Chondrocyte (in vitro differentiated cells): ENCODE measurements at regions not wholly inside any gene's neighbourhood (a gene's known extent, or its start where the extent isn't known, plus 50 kb on each side); places are given as distances from the start of the nearest gene placed in this dataset.

Experiments
- DNase-seq: peaks from one replicate; pipeline ENCODE4 v3.0.0; 2021; ENCODE audit warnings: mixed read lengths, low spot score
- H3K27ac Mint-ChIP-seq: one replicate; pipeline ENCODE4 v1.8.0; 2021; ENCODE audit warnings: mild to moderate bottlenecking, moderate library complexity, mixed read lengths; ENCODE audit not compliant: unreplicated experiment
- H3K27me3 Mint-ChIP-seq: 2 replicates; pipeline ENCODE4 v1.8.0; 2021; ENCODE audit warnings: low read depth, mixed read lengths
- H3K36me3 Mint-ChIP-seq: 2 replicates; pipeline ENCODE4 v1.8.0; 2021; ENCODE audit warnings: low read depth, mixed read lengths
- H3K4me1 Mint-ChIP-seq: 2 replicates; pipeline ENCODE4 v1.8.0; 2021; ENCODE audit warnings: low read depth, mild to moderate bottlenecking, mixed read lengths
- H3K4me3 Mint-ChIP-seq: one replicate; pipeline ENCODE4 v1.8.0; 2021; ENCODE audit warnings: mild to moderate bottlenecking, moderate library complexity, mixed read lengths; ENCODE audit not compliant: unreplicated experiment
- H3K9me3 Mint-ChIP-seq: 2 replicates; pipeline ENCODE4 v1.8.0; 2021; ENCODE audit warnings: low read depth, mixed read lengths
- CTCF ChIP-seq: fragments of 200-600 bp; sonication (generic); IDR thresholded peaks from 2 replicates; pipeline ENCODE4 v1.5.0; 2021; ENCODE audit warnings: antibody characterized with exemption, mild to moderate bottlenecking, moderate library complexity

DNA sequence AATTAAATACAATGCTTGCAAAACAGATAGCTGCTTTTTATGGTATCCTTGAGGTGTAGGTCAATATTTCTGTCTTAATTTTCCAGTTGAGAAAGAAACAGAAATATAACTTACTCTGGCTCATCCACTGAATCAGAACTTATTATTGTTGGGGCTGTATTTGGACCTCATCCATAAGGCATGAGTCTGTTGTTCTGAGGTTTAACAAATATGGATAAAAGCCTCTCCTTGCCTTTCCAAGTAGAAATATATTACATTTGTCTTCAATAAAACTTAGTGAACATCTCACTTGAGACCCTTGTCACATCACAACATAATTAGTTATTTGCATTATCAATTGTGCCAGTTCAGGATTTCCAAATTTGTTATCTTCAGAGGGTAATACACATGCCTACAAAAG is 525.8 kb downstream of the AGTPBP1 start:
- peaks cover 2% of the 10 kb centered on the region for H3K27me3 Mint-ChIP-seq
- TF ChIP-seq CTCF = no peak
- no peak for DNase-seq
- H3K4me1 Mint-ChIP-seq = peaks cover 13% of the 10 kb centered on the region
- no peak overlapping the region for H3K27ac Mint-ChIP-seq
- no peak overlapping the region for H3K4me3 Mint-ChIP-seq
- H3K36me3 Mint-ChIP-seq = no peaks in the 10 kb centered on the region
- no peaks in the 10 kb centered on the region for H3K9me3 Mint-ChIP-seq

DNA sequence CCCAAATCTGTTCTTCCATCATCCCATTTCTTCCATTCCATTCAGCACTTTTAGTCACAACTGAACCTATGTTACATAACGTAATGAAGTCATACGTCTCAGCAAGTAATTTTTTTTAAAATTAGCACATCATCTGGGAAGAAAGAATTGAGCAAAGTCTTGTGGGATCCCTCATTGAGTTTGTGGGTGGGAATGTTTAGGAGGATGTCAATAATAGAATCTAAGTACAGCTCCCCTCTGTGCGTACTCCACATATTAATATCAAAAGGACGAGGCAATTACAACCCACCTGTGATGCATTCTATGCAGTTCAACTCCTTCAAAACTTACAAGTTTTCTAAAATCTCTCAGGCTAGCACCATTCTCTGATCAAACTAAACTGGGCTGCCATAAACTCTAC is 526.3 kb downstream of the AGTPBP1 start:
- H3K27ac Mint-ChIP-seq = no peak overlapping the region
- H3K27me3 Mint-ChIP-seq = peaks cover 2% of the 10 kb centered on the region
- peaks cover 13% of the 10 kb centered on the region for H3K4me1 Mint-ChIP-seq
- no peak overlapping the region for H3K4me3 Mint-ChIP-seq
- H3K9me3 Mint-ChIP-seq = no peaks in the 10 kb centered on the region
- H3K36me3 Mint-ChIP-seq = no peaks in the 10 kb centered on the region
- DNase-seq = no peak
- no peak for TF ChIP-seq CTCF

DNA sequence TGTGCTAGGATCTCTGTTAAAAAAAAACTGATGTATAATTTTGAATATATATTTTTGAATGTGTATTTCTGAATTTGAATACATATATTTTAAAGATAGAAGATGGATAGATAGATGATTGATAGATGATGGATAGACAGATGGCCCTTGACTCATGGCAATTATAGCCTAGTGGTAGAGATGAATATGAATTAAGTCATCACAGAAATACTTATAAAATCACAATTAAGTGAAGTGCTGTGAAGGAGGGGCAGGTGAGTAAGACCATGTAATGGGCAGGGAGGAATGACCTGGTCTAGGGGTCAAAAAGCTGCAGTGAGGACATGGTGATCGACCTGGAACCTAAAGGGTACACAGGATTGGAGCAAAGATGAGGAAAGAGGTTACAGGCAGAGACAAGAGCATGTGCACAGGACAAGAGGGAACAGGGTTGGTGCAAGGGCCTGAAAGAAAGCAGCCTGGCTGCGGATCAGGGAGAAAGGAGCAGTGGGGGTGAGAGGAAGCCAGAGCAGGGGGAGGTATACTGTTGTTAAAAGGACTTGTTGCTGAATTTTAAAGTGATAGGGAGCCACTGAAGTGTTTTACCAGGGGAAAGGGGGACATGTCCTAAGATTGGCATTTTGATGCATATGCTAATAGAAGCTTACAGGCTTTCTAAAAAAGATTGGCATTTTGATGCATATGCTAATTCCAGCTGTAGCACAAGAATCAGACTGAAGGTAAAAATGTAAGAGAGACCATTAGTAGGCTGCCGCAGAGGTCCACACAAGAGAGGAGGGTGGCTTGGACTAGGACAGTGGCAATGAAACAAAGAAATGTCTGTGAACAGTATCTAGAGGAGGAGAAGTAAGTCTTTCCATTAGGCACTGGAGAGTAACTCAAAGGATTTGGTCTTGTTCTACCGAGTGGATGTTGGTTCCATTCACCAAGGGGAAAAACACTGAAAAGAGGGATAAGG is 527.8 kb downstream of the AGTPBP1 start:
- TF ChIP-seq CTCF = no peak
- no peak overlapping the region for H3K4me3 Mint-ChIP-seq
- no peaks in the 10 kb centered on the region for H3K36me3 Mint-ChIP-seq
- H3K27me3 Mint-ChIP-seq = peaks cover 2% of the 10 kb centered on the region
- no peaks in the 10 kb centered on the region for H3K9me3 Mint-ChIP-seq
- H3K27ac Mint-ChIP-seq = no peak overlapping the region
- peaks cover 13% of the 10 kb centered on the region for H3K4me1 Mint-ChIP-seq
- no peak for DNase-seq

- no peaks in the 10 kb centered on the region for H3K36me3 Mint-ChIP-seq
- no peaks in the 10 kb centered on the region for H3K9me3 Mint-ChIP-seq
- DNase-seq = no peak
- no peak overlapping the region for H3K27ac Mint-ChIP-seq
- H3K4me3 Mint-ChIP-seq = no peak overlapping the region
- no peak for TF ChIP-seq CTCF
- H3K27me3 Mint-ChIP-seq = peaks cover 2% of the 10 kb centered on the region
- H3K4me1 Mint-ChIP-seq = peaks cover 13% of the 10 kb centered on the region
Observed at GRCh38 chr9:85212887-85213286, 528.9 kb downstream of the AGTPBP1 start.

- H3K36me3 Mint-ChIP-seq = no peaks in the 10 kb centered on the region
- DNase-seq = no peak
Observed at GRCh38 chr9:85212209-85212608, 529.5 kb downstream of the AGTPBP1 start.

More at GRCh38 chr9:85212209-85212608, 529.5 kb downstream of the AGTPBP1 start:
- H3K27me3 Mint-ChIP-seq = peaks cover 2% of the 10 kb centered on the region
- no peak overlapping the region for H3K27ac Mint-ChIP-seq
- peaks cover 13% of the 10 kb centered on the region for H3K4me1 Mint-ChIP-seq
- H3K4me3 Mint-ChIP-seq = no peak overlapping the region
- H3K9me3 Mint-ChIP-seq = no peaks in the 10 kb centered on the region
- no peak for TF ChIP-seq CTCF
